ENCODE measurements at regions not wholly inside any gene's neighbourhood (a gene's known extent, or its start where the extent isn't known, plus 50 kb on each side); places are given as distances from the start of the nearest gene placed in this dataset.

DNA sequence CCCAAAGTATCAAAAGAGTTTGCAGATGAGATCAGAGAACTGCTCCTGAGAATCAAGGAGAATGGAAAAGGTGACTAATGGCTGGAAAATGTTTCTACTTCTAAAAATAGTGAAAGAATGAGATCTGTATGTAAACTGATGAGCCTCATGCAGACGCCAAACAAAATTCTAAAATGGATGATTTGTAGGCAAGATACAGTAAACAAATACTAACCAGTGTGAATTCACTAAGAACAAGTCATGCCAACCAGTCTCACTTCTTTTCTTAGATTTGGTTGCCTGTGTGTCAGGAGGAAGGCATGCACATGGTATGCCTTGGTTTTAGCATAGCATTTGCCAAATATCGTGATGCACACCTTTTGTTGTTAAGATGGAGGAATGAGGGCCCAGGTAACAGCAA is 94.9 kb upstream of the PIK3CG start:
- ATAC-seq (no peak), DNase-seq (no peak)
- 64 to 65% methylated on average over 2 of the region's 2 CpGs for WGBS, 2 donors
- peaks cover 0 to 17% (median 0%) of the 10 kb centered on the region in 9 donors for H3K4me1 ChIP-seq
- no peaks in the 10 kb centered on the region for H3K36me3 ChIP-seq
- no peak overlapping the region for H3K27ac ChIP-seq
- no peak overlapping the region for H3K4me3 ChIP-seq
- no peaks in the 10 kb centered on the region for H3K27me3 ChIP-seq
- H3K9me3 ChIP-seq: no peaks in the 10 kb centered on the region
- intact Hi-C loops (cut with DNase I): no loop called here
- TF ChIP-seq, protein P1, sequence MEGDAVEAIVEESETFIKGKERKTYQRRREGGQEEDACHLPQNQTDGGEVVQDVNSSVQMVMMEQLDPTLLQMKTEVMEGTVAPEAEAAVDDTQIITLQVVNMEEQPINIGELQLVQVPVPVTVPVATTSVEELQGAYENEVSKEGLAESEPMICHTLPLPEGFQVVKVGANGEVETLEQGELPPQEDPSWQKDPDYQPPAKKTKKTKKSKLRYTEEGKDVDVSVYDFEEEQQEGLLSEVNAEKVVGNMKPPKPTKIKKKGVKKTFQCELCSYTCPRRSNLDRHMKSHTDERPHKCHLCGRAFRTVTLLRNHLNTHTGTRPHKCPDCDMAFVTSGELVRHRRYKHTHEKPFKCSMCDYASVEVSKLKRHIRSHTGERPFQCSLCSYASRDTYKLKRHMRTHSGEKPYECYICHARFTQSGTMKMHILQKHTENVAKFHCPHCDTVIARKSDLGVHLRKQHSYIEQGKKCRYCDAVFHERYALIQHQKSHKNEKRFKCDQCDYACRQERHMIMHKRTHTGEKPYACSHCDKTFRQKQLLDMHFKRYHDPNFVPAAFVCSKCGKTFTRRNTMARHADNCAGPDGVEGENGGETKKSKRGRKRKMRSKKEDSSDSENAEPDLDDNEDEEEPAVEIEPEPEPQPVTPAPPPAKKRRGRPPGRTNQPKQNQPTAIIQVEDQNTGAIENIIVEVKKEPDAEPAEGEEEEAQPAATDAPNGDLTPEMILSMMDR (IDR thresholded peaks at IDR 0.05): no peak

DNA sequence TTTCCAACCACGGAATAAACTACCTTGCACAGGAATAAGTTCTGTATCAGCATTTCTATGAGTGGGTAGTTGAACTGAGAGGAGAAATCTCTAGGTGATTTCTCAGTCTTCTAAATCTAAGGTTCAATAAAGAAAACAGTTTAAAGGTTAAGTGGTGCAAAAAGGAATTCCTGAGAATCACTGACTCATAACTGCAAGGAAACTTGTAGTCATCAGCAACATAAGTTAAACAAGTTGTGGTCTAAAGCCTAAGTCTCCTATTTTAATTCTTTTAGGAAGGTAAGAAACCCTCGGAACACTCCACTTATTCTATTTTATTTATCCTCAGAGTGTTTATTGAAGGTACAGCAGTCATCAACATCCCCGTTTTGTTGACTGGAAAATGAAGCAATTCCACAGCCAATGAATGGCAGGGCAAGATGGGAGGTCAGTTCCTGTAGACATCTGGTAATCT is 92.4 kb upstream of the PIK3CG start:
- H3K9me3 ChIP-seq: no peaks in the 10 kb centered on the region
- H3K36me3 ChIP-seq: no peaks in the 10 kb centered on the region
- TF ChIP-seq, protein P1 (IDR thresholded peaks at IDR 0.05): no peak
- DNase-seq (no peak), ATAC-seq (no peak)
- H3K4me3 ChIP-seq: no peak overlapping the region
- peaks cover 0 to 17% (median 0%) of the 10 kb centered on the region in 9 donors for H3K4me1 ChIP-seq
- WGBS, 2 donors: 86 to 88% methylated on average over 3 of the region's 3 CpGs
- intact Hi-C loops (cut with DNase I): no loop called here
- H3K27ac ChIP-seq: no peak overlapping the region
- H3K27me3 ChIP-seq: no peaks in the 10 kb centered on the region

DNA sequence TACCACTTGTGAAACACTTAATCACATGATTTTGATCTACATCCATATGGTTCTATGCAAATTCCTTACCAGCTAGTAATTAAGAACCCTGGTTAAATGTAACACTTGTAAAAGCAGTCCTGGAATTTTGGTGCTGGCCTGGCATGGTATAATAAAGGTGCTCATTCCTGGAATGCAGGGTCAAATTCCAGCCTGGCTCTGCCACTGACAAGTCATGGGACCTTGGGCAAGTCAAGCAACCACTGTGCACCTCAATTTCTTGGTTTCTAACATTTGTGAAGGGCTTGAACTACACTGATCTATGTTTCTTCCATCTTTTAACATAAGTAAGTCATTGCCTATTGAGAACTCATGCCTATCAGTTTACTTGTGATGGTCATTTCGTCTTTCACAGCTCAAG is 91.9 kb upstream of the PIK3CG start:
- peaks cover 0 to 12% (median 0%) of the 10 kb centered on the region in 9 donors for H3K4me1 ChIP-seq
- TF ChIP-seq, protein P1 (IDR thresholded peaks at IDR 0.05): no peak
- H3K4me3 ChIP-seq: no peak overlapping the region
- no peaks in the 10 kb centered on the region for H3K27me3 ChIP-seq
- DNase-seq (no peak), ATAC-seq (no peak)
- intact Hi-C loops (cut with DNase I): no loop called here
- no peak overlapping the region for H3K27ac ChIP-seq
- WGBS, 2 donors: 86 to 90% methylated on average over 1 of the region's 1 CpG
- no peaks in the 10 kb centered on the region for H3K36me3 ChIP-seq
- no peaks in the 10 kb centered on the region for H3K9me3 ChIP-seq

DNA sequence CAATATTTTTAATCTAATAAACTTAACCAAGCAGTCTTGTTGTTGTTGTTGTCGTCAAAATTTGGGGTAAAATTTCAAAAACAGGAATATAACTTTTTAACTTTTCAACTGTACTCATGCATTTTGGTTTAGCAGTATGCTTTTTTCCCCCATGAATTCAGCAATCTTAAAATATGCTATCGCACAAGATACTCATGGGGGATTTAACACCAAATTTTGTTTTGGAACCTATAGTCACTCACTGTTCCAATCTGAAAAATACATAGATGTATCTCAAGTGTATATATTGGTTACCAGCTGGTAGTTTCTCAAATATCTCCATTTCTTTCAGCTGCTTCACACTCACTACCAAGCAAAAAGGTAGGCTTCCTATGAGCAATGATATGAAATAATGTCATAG is 91.4 kb upstream of the PIK3CG start:
- TF ChIP-seq, protein P1 (IDR thresholded peaks at IDR 0.05): no peak
- DNase-seq: no peak
- Histone ChIP-seq H3K4me3 (no peak overlapping the region), H3K4me1 (peaks cover 0 to 11% (median 0%) of the 10 kb centered on the region in 9 donors), H3K27ac (no peak overlapping the region), H3K27me3 (no peaks in the 10 kb centered on the region), H3K36me3 (no peaks in the 10 kb centered on the region), H3K9me3 (no peaks in the 10 kb centered on the region)
- intact Hi-C loops (cut with DNase I): no loop called here
- 95 to 97% methylated on average over 2 of the region's 2 CpGs for WGBS, 2 donors
- no peak for ATAC-seq
